SH-SY5Y (cell line): ENCODE measurements at regions not wholly inside any gene's neighbourhood (a gene's known extent, or its start where the extent isn't known, plus 50 kb on each side); places are given as distances from the start of the nearest gene placed in this dataset.

Experiments used
- GATA2 ChIP-seq: IDR thresholded peaks from 2 replicates; pipeline ENCODE4 v1.6.1; 2011; ENCODE audit warnings: mild to moderate bottlenecking, low read depth, low read length
- GATA3 ChIP-seq: IDR thresholded peaks from 2 replicates; pipeline ENCODE4 v1.6.1; 2011; ENCODE audit warnings: low read depth, mild to moderate bottlenecking, low read length, moderate library complexity

DNA sequence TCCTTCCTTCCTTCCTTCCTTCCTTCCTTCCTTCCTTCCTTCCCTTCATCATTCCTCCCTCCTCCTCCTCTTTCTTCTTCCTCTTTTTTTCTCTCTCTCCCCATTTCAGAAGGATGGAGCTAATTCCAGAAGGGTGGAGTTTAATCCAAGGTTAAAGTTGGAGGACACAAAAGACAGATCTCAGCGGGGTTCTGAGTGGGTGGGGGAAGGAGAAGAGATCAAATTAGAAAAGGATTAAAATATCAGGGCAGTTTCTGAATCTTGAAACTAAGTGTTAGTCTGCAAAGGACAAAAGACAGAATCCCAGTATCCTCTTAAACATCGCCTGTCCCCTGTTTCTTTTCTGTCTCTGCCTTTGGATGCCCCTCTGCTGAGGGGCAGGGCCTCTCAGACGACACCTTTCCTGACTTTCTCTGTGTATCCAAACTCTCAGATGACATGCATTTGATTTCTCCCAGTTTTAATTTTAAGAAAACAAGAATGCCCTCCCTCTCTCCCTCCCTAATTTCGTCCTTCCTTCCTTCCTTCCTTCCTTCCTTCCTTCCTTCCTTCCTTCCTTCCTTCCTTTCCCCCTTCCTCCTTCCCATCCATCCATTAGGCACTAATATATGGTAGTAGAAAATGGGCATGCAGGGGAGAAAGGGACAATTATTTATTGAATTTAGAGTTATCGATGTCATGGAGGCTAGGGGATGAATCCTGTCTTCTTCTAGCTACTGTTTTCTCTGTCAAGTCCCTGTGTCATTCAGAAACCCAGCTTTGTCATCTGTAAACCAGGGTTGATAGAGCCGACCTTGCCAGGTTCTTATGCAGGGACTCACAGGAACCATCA, 269.1 kb downstream of the VRK1 start:
- no peak for TF ChIP-seq GATA3
- no peak for TF ChIP-seq GATA2

DNA sequence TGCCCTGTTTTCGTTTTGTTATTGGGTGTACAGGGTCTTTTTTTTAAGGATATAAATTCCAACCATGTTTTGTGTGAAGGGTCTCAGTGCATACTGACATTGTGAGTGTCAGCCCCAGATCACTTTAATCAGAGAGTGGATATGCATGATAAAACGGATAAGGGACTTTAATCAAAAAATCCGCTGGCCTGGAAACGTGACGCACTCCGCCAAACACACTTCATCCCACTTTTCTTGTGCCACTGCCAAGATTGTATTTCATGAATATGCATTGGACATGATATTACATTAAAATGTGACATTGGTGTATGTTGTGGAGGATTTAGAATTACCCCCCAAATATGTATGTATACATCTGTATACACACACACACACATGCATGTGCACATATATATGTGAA, 273.1 kb downstream of the VRK1 start:
- no peak for TF ChIP-seq GATA2
- no peak for TF ChIP-seq GATA3

DNA sequence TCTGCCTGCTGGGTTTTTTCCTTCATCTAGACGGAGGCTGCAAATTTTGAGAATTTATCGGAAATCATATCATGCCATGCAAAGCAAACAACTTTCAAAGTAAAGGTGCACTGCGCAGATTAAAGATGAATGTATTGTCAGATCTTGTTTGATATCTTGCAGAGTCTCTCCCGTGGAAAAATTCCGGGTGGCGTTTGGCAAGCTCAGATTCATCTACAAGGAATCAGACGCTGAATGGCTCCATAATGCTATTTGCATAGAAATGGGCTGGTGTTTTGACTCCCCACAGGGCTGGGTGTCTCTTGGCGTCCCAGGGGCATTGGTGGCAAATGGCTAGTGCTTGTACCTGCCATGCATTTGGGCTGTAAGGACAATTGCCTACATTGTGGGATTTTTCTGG, 274.0 kb downstream of the VRK1 start:
- no peak for TF ChIP-seq GATA2

DNA sequence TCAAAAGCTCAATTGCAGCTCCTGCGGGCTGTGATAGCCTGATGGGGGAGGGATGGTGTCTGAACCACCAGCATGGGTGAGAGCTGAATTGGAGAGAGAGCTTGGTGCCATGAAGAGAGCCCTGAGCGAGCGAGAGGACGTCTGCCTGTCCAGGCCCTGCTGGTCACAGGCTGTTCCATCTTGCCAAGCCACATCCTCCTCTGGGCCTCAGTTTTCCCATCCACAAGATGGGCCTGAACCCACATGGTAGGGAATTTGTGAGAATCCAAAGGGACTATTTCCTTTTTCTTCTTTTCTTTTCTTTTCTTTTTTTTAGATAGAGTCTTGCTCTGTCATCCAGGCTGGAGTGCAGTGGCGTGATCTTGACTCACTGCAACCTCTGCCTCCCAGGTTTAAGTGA, 276.4 kb downstream of the VRK1 start:
- no peak for TF ChIP-seq GATA2
- TF ChIP-seq GATA3: no peak

DNA sequence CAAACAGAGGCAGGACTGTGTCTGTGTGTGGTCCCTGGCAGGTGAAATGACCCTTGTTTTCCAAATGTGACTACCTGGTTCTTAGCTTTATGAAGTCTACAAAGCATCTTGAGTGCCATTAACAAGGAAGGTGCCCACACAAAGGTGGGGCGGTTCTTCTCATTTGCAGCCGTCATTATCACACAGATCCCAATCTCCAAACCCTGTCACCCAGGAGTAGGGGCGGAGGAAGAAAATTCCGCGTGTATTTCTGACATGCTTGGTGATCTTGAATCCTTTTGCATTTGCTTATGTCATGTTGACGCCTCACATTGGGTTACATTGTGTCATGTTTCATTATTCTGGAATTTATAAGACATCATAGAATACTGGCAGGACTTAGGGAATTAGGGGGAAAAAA, 277.3 kb downstream of the VRK1 start:
- TF ChIP-seq GATA2: no peak
- TF ChIP-seq GATA3: no peak

DNA sequence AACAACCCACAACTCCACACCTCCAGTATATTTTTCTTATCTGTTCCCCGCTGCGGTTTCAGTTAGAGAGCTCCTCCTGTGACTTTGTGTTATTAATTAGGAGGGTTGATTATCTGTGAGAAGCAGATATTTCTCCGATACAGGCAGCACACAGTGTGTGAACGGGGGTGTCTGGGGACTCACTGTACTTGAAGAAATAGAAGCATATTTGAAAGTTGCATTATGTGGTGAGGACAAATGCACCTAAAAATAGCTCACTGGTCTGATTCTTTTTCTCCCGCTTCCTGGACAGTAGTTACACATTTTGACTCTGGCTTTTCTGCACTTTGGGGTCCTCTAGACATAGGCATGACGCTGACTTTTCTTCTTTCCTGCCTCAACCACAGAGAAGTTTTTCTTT, 277.7 kb downstream of the VRK1 start:
- TF ChIP-seq GATA3: no peak
- TF ChIP-seq GATA2: no peak

DNA sequence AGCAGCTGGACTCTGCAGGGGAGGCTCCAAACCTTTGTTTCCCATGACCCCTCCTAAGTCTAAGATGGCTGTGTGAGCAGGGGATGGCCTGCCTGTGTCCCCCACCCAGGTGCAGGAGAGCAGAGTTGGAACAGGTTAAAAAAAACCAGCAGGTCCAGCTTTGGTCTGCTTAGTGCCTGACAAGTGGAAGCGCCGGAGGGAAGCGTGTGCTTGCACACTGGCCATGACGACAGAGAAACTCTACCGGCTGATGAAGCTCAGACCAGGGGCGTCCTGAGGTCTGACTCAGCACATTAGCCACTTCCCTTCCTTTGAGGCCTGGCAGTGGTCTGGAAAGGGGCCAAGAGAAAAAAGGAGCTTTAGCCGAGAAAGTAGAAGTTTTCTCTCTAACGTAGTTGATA, 280.1 kb downstream of the VRK1 start:
- no peak for TF ChIP-seq GATA3
- TF ChIP-seq GATA2: no peak

DNA sequence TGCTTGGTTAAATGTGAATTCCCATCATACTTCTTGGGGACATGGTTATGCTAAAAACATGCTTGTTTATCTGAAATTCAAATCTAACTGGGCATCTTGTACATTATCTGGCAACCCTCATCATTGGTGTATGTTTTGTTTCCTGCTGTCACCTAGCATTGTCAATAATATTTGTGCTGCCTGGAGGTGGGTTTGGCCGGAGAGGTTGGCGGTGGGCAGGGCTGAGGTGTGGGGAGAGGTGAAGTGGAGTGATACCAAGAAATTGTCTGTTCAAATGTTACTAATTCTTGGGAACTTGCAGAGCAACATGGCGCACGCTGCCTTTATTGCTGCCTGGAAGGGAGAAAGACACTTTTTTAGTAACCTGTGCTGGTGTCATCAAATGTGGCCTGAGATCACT, 280.5 kb downstream of the VRK1 start:
- TF ChIP-seq GATA2 (peak; percentile 30; the same call in 1 of the 2 replicates), GATA3 (peak; percentile 54)

DNA sequence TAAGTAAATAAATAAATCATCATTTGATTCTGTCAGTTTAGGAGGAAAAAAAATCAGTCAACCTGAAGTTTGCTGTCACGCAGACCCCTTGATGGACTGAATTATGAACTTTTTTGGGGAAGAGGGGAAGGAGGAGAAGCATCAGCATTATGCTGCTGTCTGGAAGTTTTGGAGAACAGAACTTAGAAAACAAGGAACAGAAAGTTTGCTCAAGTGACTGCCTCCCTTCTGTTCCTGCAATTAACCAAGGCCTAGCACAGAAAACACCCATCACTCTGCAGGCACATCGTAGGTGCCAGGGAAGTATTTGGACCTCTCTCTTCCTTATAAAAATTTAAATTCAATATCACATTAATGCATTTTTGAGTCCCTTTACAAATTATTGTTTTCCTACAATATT, 283.8 kb downstream of the VRK1 start:
- TF ChIP-seq GATA2 (no peak), GATA3 (no peak)

DNA sequence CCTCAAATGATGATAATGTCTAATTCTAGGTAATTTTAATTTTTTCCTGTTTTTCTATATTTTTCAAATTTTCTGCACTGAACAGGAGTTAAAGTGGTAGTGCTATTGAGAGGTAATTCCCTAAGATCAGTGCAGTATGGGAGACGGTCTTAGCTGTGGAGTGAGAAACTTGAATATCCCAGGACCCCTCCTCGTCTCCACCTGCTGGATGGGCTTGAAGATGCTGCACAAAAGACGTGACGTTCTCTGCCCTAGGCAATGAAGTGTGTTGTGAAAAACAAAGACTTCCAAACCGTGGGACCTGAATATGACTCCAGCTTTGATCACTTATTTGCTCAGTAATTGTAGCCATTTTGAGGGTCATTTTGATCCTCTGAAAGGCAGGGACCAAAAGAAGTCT, 298.1 kb downstream of the VRK1 start:
- TF ChIP-seq GATA2: no peak

DNA sequence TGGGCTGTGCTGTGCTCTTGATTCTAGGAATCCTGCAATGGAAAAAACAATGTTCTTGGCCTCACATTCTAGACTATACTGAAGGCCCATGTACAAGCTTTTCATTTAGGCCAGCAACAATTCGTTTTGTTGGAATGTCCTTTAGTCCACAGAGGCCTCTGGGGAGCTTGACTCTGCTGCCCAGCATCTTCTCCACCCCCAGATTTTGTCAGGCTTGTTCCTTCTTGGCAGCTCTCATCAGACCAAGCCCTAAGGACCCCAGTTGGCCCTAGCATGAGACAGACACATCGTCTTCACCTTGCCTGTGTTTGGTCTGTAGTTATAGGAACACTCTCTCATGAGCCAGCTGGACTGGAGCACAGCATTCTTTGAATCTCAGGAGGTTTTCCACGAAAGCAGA, 300.1 kb downstream of the VRK1 start:
- TF ChIP-seq GATA2: no peak

DNA sequence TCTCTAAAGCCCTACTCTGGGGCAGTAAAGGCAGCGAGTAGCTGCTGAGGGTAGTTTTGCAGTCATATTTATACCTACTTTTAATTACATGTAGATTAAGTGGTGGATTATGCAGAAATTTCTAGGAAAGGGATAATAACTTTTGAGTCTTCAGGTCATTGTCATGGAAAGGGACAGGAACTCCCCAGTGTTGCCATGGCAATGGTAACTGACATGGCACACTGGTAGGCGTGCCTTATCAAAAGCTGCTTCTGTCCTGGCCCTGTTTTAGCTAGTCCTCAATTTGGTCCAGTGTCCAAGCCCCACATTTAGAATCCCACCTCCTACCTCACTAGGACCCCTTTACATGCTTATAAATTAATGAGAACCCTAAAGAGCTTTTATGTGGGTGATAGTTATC, 303.1 kb downstream of the VRK1 start:
- TF ChIP-seq GATA2: no peak
- no peak for TF ChIP-seq GATA3

DNA sequence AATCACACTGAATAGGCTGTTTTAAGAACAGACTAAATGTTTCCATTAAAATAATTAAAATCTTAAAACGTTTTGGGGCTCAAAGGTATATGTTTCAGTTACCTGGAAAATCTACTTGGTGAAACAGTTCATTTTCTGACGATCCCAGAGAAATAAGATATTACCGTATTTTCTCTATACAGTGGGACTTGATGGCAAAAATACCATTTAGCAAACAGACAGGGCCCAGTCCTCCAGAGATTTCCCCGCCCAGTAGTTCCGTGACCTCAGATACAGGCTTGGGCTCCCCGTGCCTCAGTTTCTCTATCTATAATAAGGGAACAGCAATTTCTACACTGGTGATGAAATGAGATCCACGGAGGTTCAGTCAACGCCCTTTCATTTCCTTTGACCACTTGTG, 304.4 kb downstream of the VRK1 start:
- TF ChIP-seq GATA2: no peak
- no peak for TF ChIP-seq GATA3

DNA sequence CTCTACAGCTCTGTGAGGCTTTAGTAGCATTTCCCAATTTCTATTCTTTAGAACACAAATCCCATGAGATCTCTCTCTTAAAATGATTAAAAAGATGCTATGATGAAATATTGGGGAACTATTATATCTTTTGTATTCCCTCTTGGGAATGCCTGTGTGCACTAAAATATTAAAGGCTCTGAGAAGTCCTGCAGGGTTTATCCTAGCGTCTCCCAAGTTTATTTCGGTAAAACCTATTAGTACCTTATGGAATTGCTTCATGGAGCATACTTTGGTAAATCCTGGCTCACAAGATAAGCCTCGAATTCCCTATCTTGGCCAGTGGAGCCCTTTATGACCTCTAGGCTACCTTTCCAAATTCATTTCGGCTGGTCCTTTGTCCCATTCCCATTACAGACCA, 306.8 kb downstream of the VRK1 start:
- no peak for TF ChIP-seq GATA3
- no peak for TF ChIP-seq GATA2

DNA sequence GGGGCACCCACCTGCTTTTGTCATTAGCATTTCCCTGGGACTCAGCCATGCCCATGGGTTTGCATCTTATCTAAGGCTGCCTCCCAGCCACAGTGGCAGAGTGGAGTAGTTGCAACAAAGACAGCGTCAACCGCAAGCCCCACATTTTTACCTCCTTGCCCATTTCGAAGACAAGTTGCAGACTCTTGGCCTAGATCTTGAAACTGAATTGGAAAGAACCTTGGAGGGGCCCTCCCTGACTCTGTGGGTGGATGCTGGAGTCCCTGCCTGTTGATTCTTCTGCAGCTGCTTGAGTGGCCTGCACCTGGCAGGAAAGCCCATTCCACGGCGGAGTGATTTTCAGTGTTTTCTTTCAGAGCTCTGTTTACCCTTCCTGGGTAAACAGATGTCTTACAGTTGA, 309.0 kb downstream of the VRK1 start:
- no peak for TF ChIP-seq GATA3
- TF ChIP-seq GATA2: no peak

DNA sequence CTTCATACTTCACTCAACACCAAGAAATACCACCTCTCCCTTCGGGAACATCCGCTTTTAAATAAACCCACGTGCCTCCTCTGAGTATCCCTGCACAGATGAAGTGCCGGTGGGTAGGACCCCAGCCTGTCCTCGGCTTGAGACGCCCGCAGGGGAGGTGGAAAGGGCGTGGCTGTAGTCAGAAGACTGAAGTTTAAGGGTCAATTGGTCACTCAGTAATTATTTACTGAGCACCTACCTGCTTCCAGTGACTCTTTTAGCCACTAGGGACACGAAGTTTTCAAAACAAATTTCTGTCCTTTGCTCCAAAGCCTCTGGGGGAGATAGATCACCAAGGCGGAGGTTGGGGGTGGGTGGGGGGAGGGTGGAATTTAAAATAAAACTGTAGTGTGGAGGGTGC, 309.4 kb downstream of the VRK1 start:
- TF ChIP-seq GATA2 (no peak), GATA3 (no peak)
